ENCODE measurements at regions not wholly inside any gene's neighbourhood (a gene's known extent, or its start where the extent isn't known, plus 50 kb on each side); places are given as distances from the start of the nearest gene placed in this dataset.
"Not testable (repeated sequence)": the region's sequence is repeated elsewhere in the genome, so short reads cannot be mapped to it uniquely, and the experiment has no call there.

DNA sequence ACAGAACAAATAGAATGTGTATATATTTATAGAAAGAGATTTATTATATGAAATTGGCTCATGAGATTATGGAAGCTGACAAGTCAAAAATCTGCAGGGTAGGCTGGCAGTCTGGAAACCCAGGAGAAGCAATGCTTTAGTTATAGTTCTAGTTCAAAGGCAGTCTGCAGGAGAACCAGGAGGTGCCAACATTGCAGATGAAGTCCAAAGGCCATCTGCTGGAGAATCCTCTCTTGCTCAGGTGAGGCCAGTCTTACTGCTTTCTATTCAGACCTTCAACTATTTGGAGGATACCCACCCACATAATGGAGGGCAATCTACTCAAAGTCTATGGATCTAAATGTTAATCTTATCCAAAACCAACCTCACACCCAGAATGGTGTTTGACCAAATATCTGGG, 75.9 kb upstream of the MRPS6 start:
- H3K36me3 ChIP-seq (ENCODE audit: insufficient read depth, low read length) = no peaks in the 10 kb centered on the region
- Mint-ChIP-seq H3K36me3 (ENCODE audit: low read depth, unreplicated experiment) (peaks cover 1% of the 10 kb centered on the region), H3K27ac (ENCODE audit: unreplicated experiment) (no peak overlapping the region), H3K27me3 (ENCODE audit: low read depth, unreplicated experiment) (no peaks in the 10 kb centered on the region), H3K4me3 (ENCODE audit: unreplicated experiment) (no peak overlapping the region), H3K9me3 (ENCODE audit: unreplicated experiment) (peaks cover 22% of the 10 kb centered on the region), H3K4me1 (ENCODE audit: low read depth, unreplicated experiment) (no peaks in the 10 kb centered on the region)
- DNase-seq (ENCODE audit: low read depth) = no peak
- no peak overlapping the region for H3K4me3 ChIP-seq (ENCODE audit: insufficient read depth, low read depth, low read length)
- H3K27ac ChIP-seq (ENCODE audit: low read depth, low read length) = no peak overlapping the region
- no peaks in the 10 kb centered on the region for H3K9me3 ChIP-seq (ENCODE audit: insufficient read depth, low read depth, low read length)
- FAIRE-seq = no peak
- H3K9ac ChIP-seq (ENCODE audit: low read length) = no peak overlapping the region
- H3K27me3 ChIP-seq (ENCODE audit: insufficient read depth, low read length) = no peaks in the 10 kb centered on the region
- no peak overlapping the region for H3K4me2 ChIP-seq (ENCODE audit: low read length)
- H3K4me1 ChIP-seq (ENCODE audit: insufficient read depth, low read length) = no peaks in the 10 kb centered on the region
- H2AFZ ChIP-seq (ENCODE audit: low read depth, low read length) = no peak overlapping the region
- H3K79me2 ChIP-seq (ENCODE audit: insufficient read depth, low read length) = no peaks in the 10 kb centered on the region
- H4K20me1 ChIP-seq (ENCODE audit: insufficient read depth, low read length) = no peaks in the 10 kb centered on the region
- TF ChIP-seq, protein P1, sequence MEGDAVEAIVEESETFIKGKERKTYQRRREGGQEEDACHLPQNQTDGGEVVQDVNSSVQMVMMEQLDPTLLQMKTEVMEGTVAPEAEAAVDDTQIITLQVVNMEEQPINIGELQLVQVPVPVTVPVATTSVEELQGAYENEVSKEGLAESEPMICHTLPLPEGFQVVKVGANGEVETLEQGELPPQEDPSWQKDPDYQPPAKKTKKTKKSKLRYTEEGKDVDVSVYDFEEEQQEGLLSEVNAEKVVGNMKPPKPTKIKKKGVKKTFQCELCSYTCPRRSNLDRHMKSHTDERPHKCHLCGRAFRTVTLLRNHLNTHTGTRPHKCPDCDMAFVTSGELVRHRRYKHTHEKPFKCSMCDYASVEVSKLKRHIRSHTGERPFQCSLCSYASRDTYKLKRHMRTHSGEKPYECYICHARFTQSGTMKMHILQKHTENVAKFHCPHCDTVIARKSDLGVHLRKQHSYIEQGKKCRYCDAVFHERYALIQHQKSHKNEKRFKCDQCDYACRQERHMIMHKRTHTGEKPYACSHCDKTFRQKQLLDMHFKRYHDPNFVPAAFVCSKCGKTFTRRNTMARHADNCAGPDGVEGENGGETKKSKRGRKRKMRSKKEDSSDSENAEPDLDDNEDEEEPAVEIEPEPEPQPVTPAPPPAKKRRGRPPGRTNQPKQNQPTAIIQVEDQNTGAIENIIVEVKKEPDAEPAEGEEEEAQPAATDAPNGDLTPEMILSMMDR (IDR thresholded peaks at IDR 0.05; ENCODE audit: insufficient read depth, low read depth, low read length) = no peak
- TF ChIP-seq EZH2 (IDR thresholded peaks at IDR 0.05; ENCODE audit: insufficient read depth, low read length) = no peak

DNA sequence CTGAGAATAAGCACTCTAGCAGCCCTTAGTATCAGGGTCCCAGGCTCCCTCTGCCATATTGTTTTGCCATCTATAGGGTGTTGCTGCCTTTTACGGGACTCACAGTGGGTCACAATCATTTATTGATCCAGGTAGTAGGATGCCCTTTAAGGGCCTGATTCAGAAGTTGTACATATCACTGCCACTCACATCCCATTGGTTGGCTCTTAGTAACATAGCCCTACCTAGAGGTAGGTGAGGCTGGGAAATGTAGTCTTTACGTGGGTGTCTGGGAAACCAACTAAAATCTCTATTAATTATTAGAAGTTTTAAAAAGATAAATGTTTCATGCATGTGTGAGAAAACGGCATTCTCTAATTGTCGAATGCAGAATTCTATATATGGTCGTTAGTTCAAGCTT, 78.8 kb upstream of the ATP5PO start:
- Histone ChIP-seq H3K4me1 (ENCODE audit: insufficient read depth, low read length) (no peaks in the 10 kb centered on the region), H2AFZ (ENCODE audit: low read depth, low read length) (no peak overlapping the region), H3K27me3 (ENCODE audit: insufficient read depth, low read length) (no peaks in the 10 kb centered on the region), H3K27ac (ENCODE audit: low read depth, low read length) (no peak overlapping the region), H4K20me1 (ENCODE audit: insufficient read depth, low read length) (no peaks in the 10 kb centered on the region), H3K4me2 (ENCODE audit: low read length) (no peak overlapping the region), H3K4me3 (ENCODE audit: insufficient read depth, low read depth, low read length) (no peak overlapping the region), H3K9me3 (ENCODE audit: insufficient read depth, low read depth, low read length) (no peaks in the 10 kb centered on the region), H3K79me2 (ENCODE audit: insufficient read depth, low read length) (no peaks in the 10 kb centered on the region), H3K36me3 (ENCODE audit: insufficient read depth, low read length) (no peaks in the 10 kb centered on the region), H3K9ac (ENCODE audit: low read length) (no peak overlapping the region)
- H3K36me3 Mint-ChIP-seq (ENCODE audit: low read depth, unreplicated experiment) = peaks cover 1% of the 10 kb centered on the region
- H3K4me3 Mint-ChIP-seq (ENCODE audit: unreplicated experiment) = no peak overlapping the region
- H3K4me1 Mint-ChIP-seq (ENCODE audit: low read depth, unreplicated experiment) = no peaks in the 10 kb centered on the region
- H3K9me3 Mint-ChIP-seq (ENCODE audit: unreplicated experiment) = peaks cover 11% of the 10 kb centered on the region
- no peak for TF ChIP-seq EZH2 (IDR thresholded peaks at IDR 0.05; ENCODE audit: insufficient read depth, low read length)
- TF ChIP-seq, protein P1 (IDR thresholded peaks at IDR 0.05; ENCODE audit: insufficient read depth, low read depth, low read length) = no peak
- DNase-seq (ENCODE audit: low read depth) (no peak), FAIRE-seq (no peak)
- H3K27me3 Mint-ChIP-seq (ENCODE audit: low read depth, unreplicated experiment) = no peaks in the 10 kb centered on the region
- H3K27ac Mint-ChIP-seq (ENCODE audit: unreplicated experiment) = no peak overlapping the region

DNA sequence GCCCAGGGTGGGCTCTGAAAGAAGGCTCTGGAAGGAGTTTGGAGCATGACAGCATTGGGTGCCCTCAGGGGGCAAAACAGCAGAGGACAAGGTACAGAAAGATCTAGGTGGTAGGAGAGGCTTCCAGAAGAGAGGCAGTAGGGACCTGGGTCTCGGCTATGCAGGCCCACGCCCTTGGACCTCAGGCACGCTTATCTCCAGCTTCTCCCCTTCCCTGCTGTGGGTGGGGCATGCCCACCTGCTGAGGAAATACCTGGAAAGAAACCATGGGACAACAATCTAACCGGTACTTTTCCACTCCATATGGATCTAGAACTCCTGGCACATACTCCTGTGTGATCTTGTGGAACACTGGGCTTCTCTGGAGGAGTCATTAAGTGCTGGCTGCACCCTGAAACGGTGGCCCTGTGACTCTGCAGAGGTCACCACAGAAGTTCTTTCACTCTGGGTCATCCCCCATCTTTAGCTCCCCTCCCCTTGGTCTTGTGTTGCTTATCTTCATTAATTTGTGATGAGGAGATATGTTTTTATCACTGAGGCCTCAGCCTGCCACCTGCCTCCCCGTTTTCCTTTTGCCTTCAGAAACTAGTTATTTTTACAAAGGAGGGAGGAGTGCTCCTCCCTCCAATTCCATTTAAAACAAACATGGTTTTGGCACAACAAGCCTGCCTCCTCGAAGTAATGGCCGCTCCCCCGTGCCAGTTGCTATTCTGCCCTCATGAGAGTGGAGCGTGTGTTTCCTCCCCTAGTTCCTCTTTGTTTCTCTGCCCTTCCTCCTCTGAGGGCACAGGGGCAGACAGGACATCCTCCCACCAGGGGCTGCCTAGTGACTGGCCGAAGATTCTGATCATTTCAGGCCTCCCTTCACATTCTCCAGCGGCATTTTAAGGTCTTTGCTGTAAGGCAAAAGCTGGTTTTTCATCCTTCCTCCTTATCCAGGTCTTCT, 78.0 kb upstream of the ATP5PO start:
- Mint-ChIP-seq H3K4me3 (ENCODE audit: unreplicated experiment) (no peak overlapping the region), H3K36me3 (ENCODE audit: low read depth, unreplicated experiment) (peaks cover 1% of the 10 kb centered on the region), H3K9me3 (ENCODE audit: unreplicated experiment) (peaks cover 11% of the 10 kb centered on the region), H3K27me3 (ENCODE audit: low read depth, unreplicated experiment) (no peaks in the 10 kb centered on the region), H3K4me1 (ENCODE audit: low read depth, unreplicated experiment) (no peaks in the 10 kb centered on the region), H3K27ac (ENCODE audit: unreplicated experiment) (no peak overlapping the region)
- no peak overlapping the region for H3K4me3 ChIP-seq (ENCODE audit: insufficient read depth, low read depth, low read length)
- no peaks in the 10 kb centered on the region for H3K27me3 ChIP-seq (ENCODE audit: insufficient read depth, low read length)
- no peaks in the 10 kb centered on the region for H4K20me1 ChIP-seq (ENCODE audit: insufficient read depth, low read length)
- no peak overlapping the region for H3K9ac ChIP-seq (ENCODE audit: low read length)
- no peaks in the 10 kb centered on the region for H3K36me3 ChIP-seq (ENCODE audit: insufficient read depth, low read length)
- no peaks in the 10 kb centered on the region for H3K79me2 ChIP-seq (ENCODE audit: insufficient read depth, low read length)
- no peaks in the 10 kb centered on the region for H3K9me3 ChIP-seq (ENCODE audit: insufficient read depth, low read depth, low read length)
- no peaks in the 10 kb centered on the region for H3K4me1 ChIP-seq (ENCODE audit: insufficient read depth, low read length)
- FAIRE-seq (no peak), DNase-seq (ENCODE audit: low read depth) (no peak)
- H3K27ac ChIP-seq (ENCODE audit: low read depth, low read length) = no peak overlapping the region
- H3K4me2 ChIP-seq (ENCODE audit: low read length) = no peak overlapping the region
- no peak for TF ChIP-seq EZH2 (IDR thresholded peaks at IDR 0.05; ENCODE audit: insufficient read depth, low read length)
- TF ChIP-seq, protein P1 (IDR thresholded peaks at IDR 0.05; ENCODE audit: insufficient read depth, low read depth, low read length) = no peak
- no peak overlapping the region for H2AFZ ChIP-seq (ENCODE audit: low read depth, low read length)

DNA sequence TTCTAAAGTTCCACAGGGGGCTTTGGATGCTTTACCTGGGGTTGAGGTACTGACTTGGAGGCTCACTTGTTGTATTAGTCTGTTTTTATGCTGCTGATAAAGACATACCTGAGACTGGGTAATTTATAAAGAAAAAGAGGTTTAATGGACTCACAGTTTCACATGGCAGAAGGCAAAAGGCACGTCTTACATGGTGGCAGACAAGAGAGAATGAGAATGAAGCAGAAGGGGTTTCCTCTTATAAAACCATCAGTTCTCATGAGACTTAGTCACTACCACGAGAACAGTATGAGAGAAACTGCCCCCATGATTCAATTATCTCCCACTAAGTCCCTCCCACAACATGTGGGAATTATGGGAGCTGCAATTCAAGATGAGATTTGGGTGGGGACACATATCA, 76.8 kb upstream of the ATP5PO start:
- not testable (repeated sequence) for H3K4me2 ChIP-seq (ENCODE audit: low read length); FAIRE-seq; H3K36me3 Mint-ChIP-seq (ENCODE audit: low read depth, unreplicated experiment); H4K20me1 ChIP-seq (ENCODE audit: insufficient read depth, low read length); H3K27ac Mint-ChIP-seq (ENCODE audit: unreplicated experiment); H3K27ac ChIP-seq (ENCODE audit: low read depth, low read length); H3K9ac ChIP-seq (ENCODE audit: low read length); H3K4me3 ChIP-seq (ENCODE audit: insufficient read depth, low read depth, low read length); H3K4me1 ChIP-seq (ENCODE audit: insufficient read depth, low read length); H3K9me3 ChIP-seq (ENCODE audit: insufficient read depth, low read depth, low read length); H3K27me3 Mint-ChIP-seq (ENCODE audit: low read depth, unreplicated experiment); H3K9me3 Mint-ChIP-seq (ENCODE audit: unreplicated experiment); H3K4me3 Mint-ChIP-seq (ENCODE audit: unreplicated experiment); H2AFZ ChIP-seq (ENCODE audit: low read depth, low read length); H3K4me1 Mint-ChIP-seq (ENCODE audit: low read depth, unreplicated experiment); H3K27me3 ChIP-seq (ENCODE audit: insufficient read depth, low read length); H3K36me3 ChIP-seq (ENCODE audit: insufficient read depth, low read length); DNase-seq (ENCODE audit: low read depth); H3K79me2 ChIP-seq (ENCODE audit: insufficient read depth, low read length)
